SK-N-SH (cell line): ENCODE measurements at regions not wholly inside any gene's neighbourhood (a gene's known extent, or its start where the extent isn't known, plus 50 kb on each side); places are given as distances from the start of the nearest gene placed in this dataset.

Experiments
- CTCF ChIA-PET: fragments of 300-600, 350-600 bp; formaldehyde crosslinking; extraction: SDS; loops from one replicate; lab custom pipeline; 2021; lab: Yijun Ruan, JAX
- POLR2A ChIA-PET: fragments of 350-600 bp; sonication (Branson Sonifier 250); formaldehyde crosslinking; extraction: SDS; loops from one replicate; lab custom pipeline; 2020; ENCODE audit warnings: antibody characterized with exemption, inconsistent platforms; lab: Yijun Ruan, JAX
- DNase-seq: peaks from one replicate; pipeline ENCODE4 v3.0.0; 2012
- H2AFZ ChIP-seq: fragments of 200-600 bp; sonication (generic); 2 replicates; pipeline ENCODE4 v1.8.1; 2016; ENCODE audit warnings: antibody characterized with exemption, mild to moderate bottlenecking, low read depth
- H3F3A ChIP-seq: fragments of 200-600 bp; sonication (generic); replicated peaks from 2 replicates; pipeline ENCODE3; 2016; ENCODE audit warnings: antibody characterized with exemption, mild to moderate bottlenecking; ENCODE audit not compliant: insufficient read depth
- H3K27ac ChIP-seq, 2 experiments: fragments of 200-500 bp in 1 of 2; fragments of 200-600 bp in 1 of 2; sonication (Bioruptor generic) in 1 of 2; sonication (generic), shearing (Covaris generic) in 1 of 2; 2 replicates each; pipeline versions ENCODE4 v1.5.1 to v1.6.1; 2014 to 2016; ENCODE audit warnings: low read depth in 2 of 2, inconsistent platforms in 1 of 2, low read length in 1 of 2, mild to moderate bottlenecking in 1 of 2, mixed read lengths in 1 of 2
- H3K27me3 ChIP-seq: fragments of 200-600 bp; sonication (generic), shearing (Covaris generic); 2 replicates; pipeline ENCODE4 v1.6.1; 2016; ENCODE audit warnings: mixed run types; ENCODE audit not compliant: insufficient read depth
- H3K36me3 ChIP-seq, 2 experiments: fragments of 200-500 bp in 1 of 2; fragments of 200-600 bp in 1 of 2; sonication (Bioruptor generic) in 1 of 2; sonication (generic) in 1 of 2; replicated peaks in 1 of 2; 2 replicates each; pipeline versions ENCODE3 to v1.5.1; 2014 to 2016; ENCODE audit warnings: low read length in 1 of 2, mild to moderate bottlenecking in 1 of 2; ENCODE audit not compliant: insufficient read depth in 2 of 2, control insufficient read depth in 1 of 2
- H3K4me1 ChIP-seq, 2 experiments: fragments of 200-500 bp in 1 of 2; fragments of 200-600 bp in 1 of 2; sonication (Bioruptor generic) in 1 of 2; sonication (generic), shearing (Covaris generic) in 1 of 2; 2 replicates each; pipeline versions ENCODE4 v1.5.1 to v1.6.1; 2014 to 2016; ENCODE audit warnings: low read depth in 1 of 2, low read length in 1 of 2, mixed run types in 1 of 2; ENCODE audit not compliant: insufficient read depth in 2 of 2, control insufficient read depth in 1 of 2
- H3K4me2 ChIP-seq: fragments of 200-600 bp; sonication (generic), shearing (Covaris generic); 2 replicates; pipeline ENCODE4 v1.6.1; 2017; ENCODE audit warnings: mixed run types
- H3K4me3 ChIP-seq, 2 experiments: fragments of 200-500 bp in 1 of 2; fragments of 200-600 bp in 1 of 2; sonication (Bioruptor generic) in 1 of 2; sonication (generic), shearing (Covaris generic) in 1 of 2; 2 replicates each; pipeline versions ENCODE4 v1.5.1 to v1.8.1; 2014 to 2016; ENCODE audit warnings: low read depth in 2 of 2, inconsistent platforms in 1 of 2, low read length in 1 of 2, mild to moderate bottlenecking in 1 of 2, mixed read lengths in 1 of 2, moderate library complexity in 1 of 2
- H3K79me2 ChIP-seq: fragments of 200-600 bp; sonication (generic); 2 replicates; pipeline ENCODE4 v1.8.1; 2017; ENCODE audit warnings: mild to moderate bottlenecking; ENCODE audit not compliant: insufficient read depth
- H3K9ac ChIP-seq: fragments of 200-600 bp; sonication (generic); 2 replicates; pipeline ENCODE4 v1.6.1; 2017; ENCODE audit warnings: mixed run types
- H3K9me2 ChIP-seq: fragments of 200-600 bp; sonication (generic); 2 replicates; pipeline ENCODE4 v1.6.1; 2017; ENCODE audit warnings: mixed run types
- H3K9me3 ChIP-seq: fragments of 200-600 bp; sonication (generic); 2 replicates; pipeline ENCODE4 v1.6.1; 2017; ENCODE audit warnings: mixed run types, mild to moderate bottlenecking, moderate library complexity
- H4K20me1 ChIP-seq: fragments of 200-600 bp; sonication (generic); 2 replicates; pipeline ENCODE4 v1.6.1; 2017; ENCODE audit warnings: mild to moderate bottlenecking, mixed run types; ENCODE audit not compliant: insufficient read depth
- CHD2 ChIP-seq: fragments of 150-350 bp; IDR thresholded peaks from 2 replicates; pipeline ENCODE4 v1.6.1; 2018; ENCODE audit warnings: low read length; ENCODE audit not compliant: partially characterized antibody
- EP300 ChIP-seq, 2 experiments: IDR thresholded peaks; 2 replicates each; pipeline versions ENCODE4 v1.4.0 to v1.6.1; 2012; ENCODE audit warnings: borderline replicate concordance in 1 of 2, low read depth in 1 of 2, low read length in 1 of 2
- FOXM1 ChIP-seq: IDR thresholded peaks from 2 replicates; pipeline ENCODE4 v1.4.0; 2012; ENCODE audit warnings: low read depth, mild to moderate bottlenecking
- GATA2 ChIP-seq: sonication (generic); formaldehyde crosslinking; IDR thresholded peaks from 2 replicates; pipeline ENCODE4 v1.5.0; 2020; ENCODE audit warnings: mild to moderate bottlenecking, missing genetic modification reagents
- JUND ChIP-seq: IDR thresholded peaks from 2 replicates; pipeline ENCODE4 v1.4.0; 2012
- MEF2A ChIP-seq: IDR thresholded peaks from 2 replicates; pipeline ENCODE4 v1.4.0; 2012; ENCODE audit warnings: low read depth, borderline replicate concordance
- MXI1 ChIP-seq: IDR thresholded peaks from 2 replicates; pipeline ENCODE4 v1.6.1; 2012; ENCODE audit warnings: mild to moderate bottlenecking, low read depth, low read length, improper control_type of control experiment
- NFIC ChIP-seq: IDR thresholded peaks from 2 replicates; pipeline ENCODE4 v1.4.0; 2012; ENCODE audit warnings: borderline replicate concordance
- NRF1 ChIP-seq: IDR thresholded peaks from 2 replicates; pipeline ENCODE4 v1.6.1; 2012; ENCODE audit warnings: low read depth, mild to moderate bottlenecking, low read length
- PBX3 ChIP-seq: IDR thresholded peaks from 2 replicates; pipeline ENCODE4; 2012
- POLR2AphosphoS5 ChIP-seq: IDR thresholded peaks from 2 replicates; pipeline ENCODE4 v1.6.1; 2012; ENCODE audit warnings: low read depth, low read length
- RAD21 ChIP-seq: IDR thresholded peaks from 2 replicates; pipeline ENCODE4 v1.6.1; 2012; ENCODE audit warnings: mild to moderate bottlenecking, low read length
- RCOR1 ChIP-seq: fragments of 150-350 bp; IDR thresholded peaks from 2 replicates; pipeline ENCODE4 v1.6.1; 2017; ENCODE audit warnings: antibody characterized with exemption, low read length
- RFX5 ChIP-seq: IDR thresholded peaks from 2 replicates; pipeline ENCODE4 v1.6.1; 2012; ENCODE audit warnings: mild to moderate bottlenecking, improper control_type of control experiment, low read length
- RXRA ChIP-seq: IDR thresholded peaks from 2 replicates; pipeline ENCODE4 v1.4.0; 2012; ENCODE audit warnings: low read depth, mild to moderate bottlenecking, borderline replicate concordance
- SIN3A ChIP-seq: IDR thresholded peaks from 2 replicates; pipeline ENCODE4 v1.6.1; 2012; ENCODE audit warnings: low read depth, mild to moderate bottlenecking, low read length, moderate library complexity, borderline replicate concordance
- TCF12 ChIP-seq: IDR thresholded peaks from 2 replicates; pipeline ENCODE4 v1.4.0; 2012
- TEAD4 ChIP-seq: IDR thresholded peaks from 2 replicates; pipeline ENCODE4 v1.4.0; 2012; ENCODE audit warnings: mild to moderate bottlenecking, borderline replicate concordance; ENCODE audit not compliant: insufficient read depth
- WGBS: methylation state at CpG from one replicate; pipeline ENCODE4 v1.1.6; 2017; ENCODE audit warnings: low lambda C conversion rate; 5-methylcytosine and 5-hydroxymethylcytosine counted together
- TF ChIP-seq, protein P1 (sequence below): fragments of 150-350 bp; IDR thresholded peaks from 2 replicates; pipeline ENCODE4 v1.6.1; 2016; ENCODE audit warnings: mild to moderate bottlenecking, low read depth, low read length
- TF ChIP-seq, protein P2 (sequence below): IDR thresholded peaks from 2 replicates; pipeline ENCODE4 v1.4.0; 2012; ENCODE audit warnings: low read depth, borderline replicate concordance
- TF ChIP-seq, protein P3 (sequence below): IDR thresholded peaks from 2 replicates; pipeline ENCODE4 v1.4.0; 2012; ENCODE audit warnings: low read depth
- TF ChIP-seq, protein P4 (sequence below): IDR thresholded peaks from 2 replicates; pipeline ENCODE4 v1.4.0; 2012; ENCODE audit warnings: low read depth, borderline replicate concordance

- Histone ChIP-seq H2AFZ (no peak overlapping the region), H3K79me2 (no peaks in the 10 kb centered on the region), H3K4me3 (no peak overlapping the region), H3F3A (no peaks in the 10 kb centered on the region), H3K4me2 (no peak overlapping the region), H3K9me3 (peaks cover 5% of the 10 kb centered on the region), H4K20me1 (no peaks in the 10 kb centered on the region), H3K27ac (no peak overlapping the region), H3K9ac (no peak overlapping the region), H3K9me2 (no peaks in the 10 kb centered on the region), H3K4me1 (no peaks in the 10 kb centered on the region), H3K27me3 (no peaks in the 10 kb centered on the region), H3K36me3 (no peaks in the 10 kb centered on the region)
- WGBS = 85% methylated on average over 3 of the region's 3 CpGs
- DNase-seq = no peak
- ChIA-PET POLR2A (no interaction called here), CTCF (interaction anchor here (2.8 kb wide), 1 partner anchor 9 kb away, joined by 8 read pairs; no protein-coding TSS in a partner anchor)
- no peak for TF ChIP-seq CHD2
- TF ChIP-seq, protein P1, sequence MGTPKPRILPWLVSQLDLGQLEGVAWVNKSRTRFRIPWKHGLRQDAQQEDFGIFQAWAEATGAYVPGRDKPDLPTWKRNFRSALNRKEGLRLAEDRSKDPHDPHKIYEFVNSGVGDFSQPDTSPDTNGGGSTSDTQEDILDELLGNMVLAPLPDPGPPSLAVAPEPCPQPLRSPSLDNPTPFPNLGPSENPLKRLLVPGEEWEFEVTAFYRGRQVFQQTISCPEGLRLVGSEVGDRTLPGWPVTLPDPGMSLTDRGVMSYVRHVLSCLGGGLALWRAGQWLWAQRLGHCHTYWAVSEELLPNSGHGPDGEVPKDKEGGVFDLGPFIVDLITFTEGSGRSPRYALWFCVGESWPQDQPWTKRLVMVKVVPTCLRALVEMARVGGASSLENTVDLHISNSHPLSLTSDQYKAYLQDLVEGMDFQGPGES = no peak
- TF ChIP-seq EP300 (IDR thresholded peaks at IDR 0.05; ENCODE audit: borderline replicate concordance in 1 of 2, low read depth in 1 of 2, low read length in 1 of 2) = no peak
- no peak for TF ChIP-seq RCOR1
- no peak for TF ChIP-seq FOXM1
- TF ChIP-seq POLR2AphosphoS5 = no peak
Measured at GRCh38 chr21:28699596-28700259, 292.9 kb downstream of the LTN1 start.

GRCh38 chr21:28699186-28699585 is 293.5 kb downstream of the LTN1 start:
- no peaks in the 10 kb centered on the region for H3K27me3 ChIP-seq

More at GRCh38 chr21:28699186-28699585, 293.5 kb downstream of the LTN1 start:
- 38% methylated on average over 1 of the region's 1 CpG for WGBS
- Histone ChIP-seq H4K20me1 (no peaks in the 10 kb centered on the region), H3K9me3 (peaks cover 5% of the 10 kb centered on the region), H3K9me2 (no peaks in the 10 kb centered on the region), H3K36me3 (no peaks in the 10 kb centered on the region), H3K9ac (no peak overlapping the region), H3K27ac (no peak overlapping the region), H3K79me2 (no peaks in the 10 kb centered on the region), H2AFZ (no peak overlapping the region), H3K4me1 (no peaks in the 10 kb centered on the region), H3K4me2 (no peak overlapping the region), H3K4me3 (no peak overlapping the region), H3F3A (no peaks in the 10 kb centered on the region)
- CTCF ChIA-PET = interaction anchor here (2.8 kb wide), 1 partner anchor 9 kb away, joined by 8 read pairs; no protein-coding TSS in a partner anchor
- DNase-seq = no peak
- POLR2A ChIA-PET = no interaction called here
- TF ChIP-seq PBX3 (no peak), MEF2A (no peak), RAD21 (no peak), NFIC (no peak), SIN3A (no peak), NRF1 (no peak), JUND (no peak), RFX5 (no peak), MXI1 (no peak), TEAD4 (no peak), GATA2 (CRISPR knock-in tag) (no peak), RXRA (no peak), TCF12 (no peak)
- TF ChIP-seq, protein P2, sequence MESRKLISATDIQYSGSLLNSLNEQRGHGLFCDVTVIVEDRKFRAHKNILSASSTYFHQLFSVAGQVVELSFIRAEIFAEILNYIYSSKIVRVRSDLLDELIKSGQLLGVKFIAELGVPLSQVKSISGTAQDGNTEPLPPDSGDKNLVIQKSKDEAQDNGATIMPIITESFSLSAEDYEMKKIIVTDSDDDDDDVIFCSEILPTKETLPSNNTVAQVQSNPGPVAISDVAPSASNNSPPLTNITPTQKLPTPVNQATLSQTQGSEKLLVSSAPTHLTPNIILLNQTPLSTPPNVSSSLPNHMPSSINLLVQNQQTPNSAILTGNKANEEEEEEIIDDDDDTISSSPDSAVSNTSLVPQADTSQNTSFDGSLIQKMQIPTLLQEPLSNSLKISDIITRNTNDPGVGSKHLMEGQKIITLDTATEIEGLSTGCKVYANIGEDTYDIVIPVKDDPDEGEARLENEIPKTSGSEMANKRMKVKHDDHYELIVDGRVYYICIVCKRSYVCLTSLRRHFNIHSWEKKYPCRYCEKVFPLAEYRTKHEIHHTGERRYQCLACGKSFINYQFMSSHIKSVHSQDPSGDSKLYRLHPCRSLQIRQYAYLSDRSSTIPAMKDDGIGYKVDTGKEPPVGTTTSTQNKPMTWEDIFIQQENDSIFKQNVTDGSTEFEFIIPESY = no peak
- TF ChIP-seq, protein P3, sequence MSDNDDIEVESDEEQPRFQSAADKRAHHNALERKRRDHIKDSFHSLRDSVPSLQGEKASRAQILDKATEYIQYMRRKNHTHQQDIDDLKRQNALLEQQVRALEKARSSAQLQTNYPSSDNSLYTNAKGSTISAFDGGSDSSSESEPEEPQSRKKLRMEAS = no peak
- TF ChIP-seq, protein P4, sequence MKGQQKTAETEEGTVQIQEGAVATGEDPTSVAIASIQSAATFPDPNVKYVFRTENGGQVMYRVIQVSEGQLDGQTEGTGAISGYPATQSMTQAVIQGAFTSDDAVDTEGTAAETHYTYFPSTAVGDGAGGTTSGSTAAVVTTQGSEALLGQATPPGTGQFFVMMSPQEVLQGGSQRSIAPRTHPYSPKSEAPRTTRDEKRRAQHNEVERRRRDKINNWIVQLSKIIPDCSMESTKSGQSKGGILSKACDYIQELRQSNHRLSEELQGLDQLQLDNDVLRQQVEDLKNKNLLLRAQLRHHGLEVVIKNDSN = no peak
- TF ChIP-seq, protein P1 = no peak
